ENCODE measurements at regions not wholly inside any gene's neighbourhood (a gene's known extent, or its start where the extent isn't known, plus 50 kb on each side); places are given as distances from the start of the nearest gene placed in this dataset.
"Not testable (repeated sequence)": the region's sequence is repeated elsewhere in the genome, so short reads cannot be mapped to it uniquely, and the experiment has no call there.

DNA sequence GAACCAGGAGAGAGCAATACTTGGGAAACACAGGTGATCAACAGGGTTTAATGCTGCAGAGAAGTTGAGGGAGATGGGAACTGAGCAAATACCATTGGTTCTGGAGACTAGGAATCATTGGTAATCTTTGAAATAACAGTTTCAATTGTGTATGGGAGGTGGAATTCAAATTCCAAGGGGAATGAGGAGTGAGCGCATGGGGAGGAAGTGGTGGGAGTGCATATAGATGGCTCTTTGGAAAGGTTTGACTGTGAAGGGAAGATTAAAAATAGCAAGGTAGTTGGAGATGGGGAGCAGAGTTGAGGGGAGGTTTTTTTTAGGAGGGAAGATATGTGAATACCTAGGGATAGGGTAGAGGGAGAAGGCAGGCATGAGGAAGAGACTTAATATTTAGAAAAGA, 51.1 kb upstream of the ROPN1 start:
- DNase-seq: no peak

DNA sequence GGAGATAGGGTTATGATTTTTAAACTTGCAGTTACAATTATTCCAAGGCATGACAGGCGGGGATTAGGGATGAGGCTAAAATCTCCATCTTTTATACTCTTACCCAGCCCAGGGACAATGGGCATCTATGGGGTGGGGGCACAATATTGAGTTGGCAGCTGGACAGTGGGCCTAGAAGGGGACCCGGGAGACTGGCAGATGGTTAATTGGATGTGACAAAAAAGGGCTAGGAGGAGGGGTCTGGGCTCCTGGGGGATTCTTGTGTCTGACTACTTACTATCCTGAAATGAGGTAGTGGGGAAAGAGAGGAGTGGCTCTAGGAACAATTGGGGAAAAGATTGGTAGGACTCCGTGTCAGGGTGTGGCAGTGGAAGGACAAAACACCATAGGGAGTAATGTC, 53.0 kb upstream of the ROPN1 start:
- no peak for DNase-seq

DNA sequence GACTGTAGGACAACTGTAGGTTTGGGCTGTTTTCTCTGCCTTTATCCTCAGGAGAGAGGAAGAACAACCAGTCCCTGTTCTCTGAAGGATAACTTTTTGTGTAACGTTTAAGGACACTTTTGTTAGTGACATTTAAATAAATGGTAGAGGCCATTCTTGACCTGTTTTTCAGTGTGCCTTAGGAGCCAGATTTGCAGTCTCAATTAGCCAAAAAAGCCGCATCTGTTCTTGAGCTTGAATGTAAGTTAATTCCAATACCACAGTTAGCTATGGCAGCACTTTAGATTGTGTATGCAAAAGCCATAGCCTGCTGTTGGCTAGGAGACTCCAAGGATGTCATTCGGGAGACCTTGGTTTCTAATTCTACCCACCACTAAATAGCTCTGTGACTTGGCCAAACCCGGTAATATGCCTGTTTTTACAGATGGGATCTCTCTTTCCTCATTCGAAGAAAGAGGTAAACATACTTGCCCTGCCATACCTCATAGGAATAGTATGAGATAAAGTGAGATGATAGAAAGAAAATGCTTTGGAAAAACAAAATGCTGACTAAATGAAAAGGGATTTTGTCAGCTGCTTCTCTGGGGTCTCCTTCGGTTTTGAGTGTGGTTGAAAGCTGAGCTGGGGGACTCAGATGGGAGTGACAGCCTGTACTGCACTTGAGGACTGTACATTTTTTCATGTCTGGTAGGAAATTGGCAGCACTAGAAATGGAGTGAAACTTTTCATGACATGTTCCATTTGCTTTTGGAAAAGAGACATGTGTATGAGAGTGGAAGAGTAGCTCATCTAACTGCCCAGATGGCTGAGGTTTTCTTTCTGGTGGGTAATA, 57.3 kb upstream of the ROPN1 start:
- no peak for DNase-seq

DNA sequence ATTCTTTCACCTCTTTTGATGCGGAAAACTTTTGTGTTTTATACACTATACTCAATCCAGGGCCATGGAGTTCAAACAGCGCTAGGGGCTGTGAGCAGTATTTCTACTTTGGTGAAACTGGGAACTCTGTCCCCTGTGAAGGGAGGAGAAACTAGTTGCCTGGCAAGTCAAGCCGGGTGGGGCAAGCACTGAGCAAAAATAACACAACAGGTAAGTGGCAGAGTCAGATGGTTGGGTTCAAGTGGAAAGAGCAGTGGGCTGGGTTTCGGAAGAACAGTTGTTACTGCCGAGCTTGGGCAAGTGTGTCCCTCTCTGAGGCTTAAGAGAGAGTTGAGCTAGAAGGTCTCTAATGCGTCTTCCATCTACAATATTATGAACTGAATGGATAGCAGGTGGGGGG, 59.7 kb upstream of the ROPN1 start:
- DNase-seq: no peak

DNA sequence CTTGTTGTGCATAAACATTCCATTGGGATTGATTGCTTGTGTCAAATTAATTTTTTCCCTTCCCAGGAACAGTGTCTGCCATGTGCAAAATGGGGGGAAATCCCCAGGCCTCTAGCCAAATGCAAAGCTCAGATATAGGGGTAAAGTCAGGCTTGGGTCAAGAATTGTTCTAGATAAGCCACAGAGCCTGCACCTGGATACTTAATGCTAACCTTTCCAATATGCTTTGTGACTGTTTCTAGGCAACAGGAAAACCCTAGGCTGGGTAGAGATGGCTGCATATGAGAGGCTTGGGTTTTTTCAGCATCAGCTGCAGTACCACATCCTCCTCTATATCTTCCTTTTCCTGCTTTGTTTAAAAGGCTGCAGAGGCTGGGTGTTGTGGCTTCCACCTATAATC, 61.9 kb upstream of the ROPN1 start:
- DNase-seq: no peak

DNA sequence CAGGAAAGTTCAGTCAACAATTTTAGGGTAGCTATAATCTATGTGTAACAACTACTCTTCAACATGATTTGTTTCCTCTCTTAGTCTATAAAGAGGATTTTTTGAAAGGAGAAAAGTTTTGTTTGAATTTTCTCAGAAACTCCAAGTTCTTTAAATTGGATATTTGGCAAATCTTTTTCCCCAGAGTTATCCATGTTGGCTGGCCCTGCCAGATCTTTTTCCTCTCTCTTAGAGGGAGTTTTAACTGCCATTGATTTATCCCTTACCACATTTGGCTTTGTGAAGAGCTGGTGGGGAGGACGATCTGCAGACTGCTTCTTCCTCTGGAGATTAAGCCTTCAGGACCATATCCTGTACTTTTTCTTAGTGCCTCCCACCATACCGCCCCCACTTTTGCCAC, 64.9 kb upstream of the ROPN1 start:
- DNase-seq: no peak

DNA sequence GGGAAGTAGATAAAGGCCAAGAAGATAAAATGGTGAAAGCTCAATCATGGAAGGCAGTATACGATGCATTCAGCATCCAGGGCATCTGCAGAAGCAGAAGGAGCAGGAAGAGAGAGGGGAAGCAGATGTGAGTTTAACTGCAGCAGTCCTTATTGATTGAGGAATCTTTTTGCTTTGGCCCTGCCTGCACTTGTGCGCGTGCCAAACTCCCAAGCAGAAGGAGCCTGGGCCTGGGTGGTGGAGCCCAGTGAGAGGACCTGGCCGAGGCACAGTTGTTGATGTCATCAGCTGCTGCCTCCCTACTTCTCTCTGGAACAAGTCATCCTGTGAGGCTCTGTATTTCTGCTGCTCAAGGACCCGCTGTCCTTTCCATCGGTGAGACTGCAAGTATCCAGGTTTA, 65.5 kb upstream of the ROPN1 start:
- no peak for DNase-seq

DNA sequence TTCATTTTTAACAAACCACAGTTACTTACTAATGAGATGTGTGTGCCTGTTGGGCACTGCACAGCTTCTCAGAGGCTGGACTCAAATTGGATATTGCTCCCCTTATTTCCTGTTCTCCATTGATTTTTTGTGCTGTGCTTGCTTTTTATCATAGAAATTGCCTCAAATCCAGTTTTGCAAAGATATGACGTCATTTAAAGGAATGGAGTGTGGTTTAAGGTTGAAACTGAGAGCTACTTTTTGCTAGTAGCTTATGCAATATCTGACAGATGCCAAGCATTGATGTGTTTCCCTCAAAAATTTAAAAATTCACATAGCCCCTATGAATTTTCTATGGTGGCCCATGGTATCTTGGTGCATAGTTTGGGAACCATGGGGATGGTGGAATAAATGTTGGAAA, 67.7 kb upstream of the ROPN1 start:
- no peak for DNase-seq

DNA sequence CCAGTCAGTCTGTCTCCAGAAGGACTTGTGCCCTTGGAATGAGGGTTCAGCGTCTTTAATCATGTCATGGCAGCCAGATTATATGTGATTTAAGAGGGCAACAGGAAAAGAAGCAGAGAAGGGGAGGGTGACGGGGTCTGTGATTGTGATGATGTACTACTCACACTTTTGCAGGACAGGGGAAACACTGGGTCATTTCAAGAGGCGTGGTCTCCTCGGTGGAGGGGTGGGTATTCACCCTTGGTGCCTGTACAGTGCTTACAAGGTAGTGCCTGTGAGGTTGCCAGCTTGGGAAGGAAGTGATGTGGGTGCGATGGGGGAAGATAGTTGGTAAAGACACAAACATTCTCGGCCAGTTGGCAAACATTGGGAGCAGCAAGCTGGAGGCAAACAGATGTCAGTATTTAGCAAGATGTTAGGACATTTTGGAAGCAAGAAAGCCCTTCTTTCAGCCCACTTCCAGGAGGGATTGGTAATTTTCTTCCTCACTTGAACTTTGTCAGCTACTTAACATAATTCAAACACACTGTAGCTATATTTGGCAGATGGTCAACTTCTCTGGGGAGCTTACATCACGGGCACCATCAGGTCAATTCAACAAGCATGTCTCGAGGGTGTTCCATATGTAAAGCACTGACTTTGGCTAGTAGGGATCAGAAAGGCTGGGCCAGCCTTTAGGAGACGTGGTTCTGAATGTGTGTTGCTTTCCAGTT, 71.4 kb upstream of the ROPN1 start:
- DNase-seq: no peak

DNA sequence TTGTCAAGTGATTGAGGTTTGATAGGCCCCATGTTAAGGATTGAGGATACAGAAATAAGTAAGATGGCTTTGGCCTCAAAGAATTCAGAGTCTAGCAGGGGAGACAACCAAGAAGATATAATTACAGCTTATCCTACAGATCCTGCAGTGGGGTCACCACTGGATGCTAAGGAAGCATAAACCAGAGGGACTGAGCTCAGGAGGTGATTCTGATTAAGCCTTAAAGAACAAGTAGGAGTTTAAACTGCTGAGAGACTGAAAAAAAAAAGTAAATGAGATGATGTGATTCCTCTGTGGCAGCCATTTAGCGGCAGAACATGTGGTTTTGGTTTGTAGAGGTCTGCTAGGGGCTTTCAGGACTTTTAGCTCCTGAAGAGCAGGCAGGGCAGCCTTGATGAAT, 72.1 kb upstream of the ROPN1 start:
- DNase-seq: no peak

DNA sequence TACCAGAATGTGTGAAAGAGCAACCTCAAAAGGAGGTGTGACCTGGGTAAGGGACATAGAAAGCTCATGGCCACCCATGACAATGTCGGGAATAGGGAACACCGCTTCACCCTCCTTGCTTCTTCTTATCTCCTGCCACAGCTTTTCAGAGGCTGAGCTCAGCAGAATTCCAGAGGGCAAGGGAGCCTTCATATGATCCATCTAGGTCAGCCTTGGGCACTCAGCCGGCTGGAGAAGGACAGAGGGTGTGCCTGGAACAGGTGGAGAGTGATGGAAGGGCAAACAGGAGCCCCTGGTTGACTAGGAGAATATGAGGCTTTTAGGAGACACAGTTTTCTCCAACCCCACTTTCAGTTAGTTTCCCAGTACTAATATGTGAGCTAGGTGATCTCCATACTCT, 74.6 kb upstream of the ROPN1 start:
- DNase-seq: not testable (repeated sequence)

DNA sequence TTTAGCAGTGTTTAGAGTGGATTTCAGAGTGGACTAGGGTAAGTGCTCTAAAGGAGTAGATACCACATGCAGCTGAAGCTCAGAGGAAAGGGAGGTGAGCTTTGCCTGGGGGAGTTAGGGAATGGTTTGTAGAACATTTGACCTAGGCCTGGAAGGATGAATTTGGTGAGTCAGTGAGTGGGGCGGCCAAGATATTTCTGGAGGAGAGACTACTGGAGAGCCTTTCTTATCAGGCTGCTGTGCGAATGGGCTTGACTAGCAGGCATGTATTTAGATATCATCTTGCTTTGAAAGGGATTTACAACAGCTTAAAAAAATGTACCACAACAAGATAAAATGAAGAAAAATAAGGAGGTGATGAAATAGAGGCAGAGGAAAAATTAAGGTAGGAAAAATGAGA, 77.8 kb upstream of the ROPN1 start:
- DNase-seq: not testable (repeated sequence)

DNA sequence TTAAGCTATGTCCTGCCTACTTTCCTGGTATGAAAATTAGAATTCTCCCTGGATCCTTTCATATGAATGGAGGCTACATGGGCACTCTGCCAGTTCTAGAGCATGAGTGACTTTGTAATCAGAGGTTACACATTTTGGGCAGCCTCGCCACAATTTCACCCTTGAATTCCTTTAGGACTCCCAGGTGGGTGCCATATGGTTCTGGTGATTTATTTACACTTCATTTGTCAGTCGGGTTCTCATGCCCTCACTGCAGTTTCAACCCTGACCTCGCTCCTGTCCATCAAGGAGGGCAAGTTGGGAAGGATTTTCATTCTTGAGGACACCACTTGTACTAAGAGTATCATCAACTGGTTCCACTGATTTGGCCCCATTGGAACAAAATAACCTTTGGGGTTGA, 83.2 kb upstream of the ROPN1 start:
- not testable (repeated sequence) for DNase-seq

DNA sequence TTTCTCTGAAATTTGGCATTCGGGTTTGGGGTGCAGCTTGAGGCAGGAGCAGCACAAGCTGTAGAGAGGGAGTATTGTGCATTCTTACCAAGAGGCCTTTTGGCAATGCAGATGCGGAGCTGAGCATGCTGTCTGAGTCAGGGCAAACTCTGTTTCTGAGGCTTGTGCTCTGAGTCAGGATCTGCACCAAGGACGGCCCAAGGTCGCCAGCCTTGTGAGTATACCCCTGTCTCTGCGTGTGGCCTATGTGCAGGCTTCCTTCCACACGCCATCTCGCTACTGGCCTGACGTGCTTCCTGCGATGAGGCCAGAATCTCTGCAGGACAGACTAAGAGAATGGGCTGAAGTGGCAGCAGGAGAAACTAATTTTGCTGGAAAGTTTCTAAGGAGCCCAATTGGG, 83.8 kb upstream of the ROPN1 start:
- no peak for DNase-seq

DNA sequence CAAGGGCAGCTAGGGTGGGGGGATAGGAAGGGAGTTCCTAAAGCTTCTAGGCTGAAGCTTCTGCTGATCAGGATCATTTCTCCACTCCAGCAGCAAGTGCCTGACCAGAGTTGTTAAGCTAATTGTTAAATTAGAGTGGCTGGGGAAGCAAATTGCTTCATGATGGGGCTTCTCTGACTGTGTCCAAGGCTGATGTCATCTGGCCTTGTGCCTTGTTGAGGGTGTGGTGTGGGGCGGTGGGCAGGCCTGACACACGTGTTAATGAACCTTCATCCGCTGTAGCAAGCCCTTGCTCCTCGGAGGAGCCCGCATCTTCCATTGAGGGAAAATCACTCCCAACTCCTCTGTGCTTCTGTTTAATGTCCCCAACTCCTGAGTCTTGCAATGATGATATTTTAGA, 84.3 kb upstream of the ROPN1 start:
- DNase-seq: no peak

DNA sequence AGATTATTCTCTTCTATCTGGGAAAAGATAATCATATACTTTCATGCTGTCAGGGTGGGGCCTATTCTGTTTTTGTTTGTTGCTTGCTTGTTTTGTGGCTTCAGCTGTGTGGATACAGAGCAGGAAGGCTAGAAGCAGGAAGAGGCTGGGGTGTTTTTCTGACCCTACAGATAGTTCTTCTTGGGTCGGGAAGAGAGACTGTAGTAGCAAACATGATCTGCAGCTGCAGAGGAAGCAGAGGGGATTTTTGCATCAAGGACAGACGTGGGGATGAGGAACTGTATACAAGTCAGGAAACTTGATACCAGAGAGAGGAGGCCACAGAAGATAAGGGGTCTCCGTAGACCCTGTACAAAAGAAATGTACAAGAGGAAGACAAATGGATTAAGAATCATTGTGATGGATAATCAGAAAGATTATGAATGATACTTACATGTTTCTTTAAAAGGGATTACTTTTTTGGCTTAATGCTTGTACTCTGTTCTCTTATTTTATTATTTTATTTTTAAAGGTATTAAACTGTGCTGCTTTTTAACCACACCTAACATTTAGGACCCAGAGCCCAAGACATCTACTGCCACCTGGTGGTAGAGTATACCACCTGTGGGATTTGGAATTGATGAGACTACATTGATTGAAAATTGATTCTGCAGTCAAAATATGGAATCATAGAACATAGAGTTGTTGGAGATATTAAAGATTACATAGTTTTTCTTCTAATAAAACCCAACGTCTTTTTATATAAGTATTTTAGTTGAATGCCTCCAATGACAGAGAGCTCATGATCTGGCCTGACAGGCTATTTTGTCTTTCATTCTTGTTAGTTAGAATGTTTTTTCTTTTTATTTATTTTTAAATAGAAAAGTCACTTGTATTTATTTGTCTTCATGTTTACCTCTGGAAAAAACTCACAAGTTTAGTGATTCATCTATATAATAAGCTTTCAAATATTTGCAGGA, 87.3 kb upstream of the ROPN1 start:
- DNase-seq: peak; percentile 20

DNA sequence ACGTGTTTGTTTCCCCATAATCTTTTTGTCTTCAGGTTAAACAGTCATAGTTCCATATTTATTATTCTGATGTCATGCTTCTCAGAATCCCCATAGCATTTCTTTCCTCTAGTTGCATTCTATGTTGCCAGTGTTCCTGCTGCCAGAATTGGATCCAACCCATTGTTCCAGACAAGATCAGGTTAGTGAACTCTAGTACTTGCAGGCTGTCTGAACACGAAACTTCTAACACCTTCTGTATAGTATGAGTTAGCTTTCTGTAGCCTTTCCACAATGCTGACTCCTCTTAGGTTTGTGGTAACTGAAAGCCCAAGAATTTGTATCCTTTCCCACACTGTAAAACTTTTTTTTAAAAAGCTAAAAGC, 88.0 kb upstream of the ROPN1 start:
- DNase-seq: no peak

DNA sequence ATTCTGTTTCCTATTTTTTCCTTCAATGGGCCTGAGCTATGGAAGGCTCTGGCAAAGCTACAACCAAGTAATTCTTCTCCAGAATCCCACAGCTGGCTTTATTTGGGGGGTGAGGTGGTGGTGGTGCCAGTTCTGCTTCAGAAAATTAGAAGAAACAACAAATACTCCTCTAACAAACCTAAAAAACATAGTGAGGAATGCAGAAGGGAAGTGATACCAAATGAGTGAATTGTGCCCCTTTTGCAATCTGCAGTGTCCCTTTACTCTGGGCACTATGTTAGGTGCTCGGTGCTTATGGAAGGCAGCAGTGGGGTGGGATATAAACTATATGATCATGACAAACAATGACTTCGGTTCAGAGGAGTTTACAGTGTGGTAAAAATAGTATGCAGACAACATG, 90.4 kb upstream of the ROPN1 start:
- DNase-seq: no peak

DNA sequence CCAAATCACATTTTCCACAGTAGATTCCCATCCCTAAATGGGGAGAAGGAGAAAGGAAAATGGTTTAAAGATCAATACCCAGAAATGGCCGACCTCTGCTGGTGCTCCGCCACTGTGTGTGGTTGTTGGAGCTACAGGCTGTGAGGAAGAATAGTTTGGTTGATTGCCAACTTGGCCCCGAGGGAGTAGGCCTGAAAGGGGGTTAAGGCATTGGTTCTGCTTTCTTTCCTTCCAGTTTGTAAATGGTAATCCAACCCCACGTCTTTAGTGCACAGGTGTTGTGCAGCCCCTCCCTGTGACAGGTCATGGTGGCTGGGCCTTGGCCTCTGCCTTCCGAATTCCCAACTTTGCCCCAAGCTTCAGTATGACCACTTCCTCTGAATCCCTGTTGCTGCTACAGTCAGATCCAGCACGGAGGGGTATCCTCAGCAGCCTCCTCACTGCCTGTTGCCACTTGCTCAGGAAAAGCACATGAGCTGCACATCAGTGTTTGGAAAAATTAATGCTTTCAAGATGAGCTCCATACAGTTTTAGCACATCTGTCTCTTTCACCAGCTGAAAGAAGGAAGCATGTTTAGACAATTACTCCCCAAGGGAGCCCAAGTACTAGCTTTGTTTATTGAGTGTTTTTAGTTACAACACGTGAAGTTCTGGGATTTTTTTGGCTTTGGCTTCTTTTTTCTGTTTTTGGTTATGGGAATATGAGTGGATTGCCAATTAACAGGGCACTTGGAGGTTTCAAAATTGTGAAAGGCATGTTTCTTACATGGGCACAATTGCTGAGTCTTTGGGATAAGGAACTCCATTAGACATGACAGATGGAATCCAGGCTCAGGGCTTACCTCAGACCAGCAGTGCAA, 92.3 kb upstream of the ROPN1 start:
- no peak for DNase-seq

DNA sequence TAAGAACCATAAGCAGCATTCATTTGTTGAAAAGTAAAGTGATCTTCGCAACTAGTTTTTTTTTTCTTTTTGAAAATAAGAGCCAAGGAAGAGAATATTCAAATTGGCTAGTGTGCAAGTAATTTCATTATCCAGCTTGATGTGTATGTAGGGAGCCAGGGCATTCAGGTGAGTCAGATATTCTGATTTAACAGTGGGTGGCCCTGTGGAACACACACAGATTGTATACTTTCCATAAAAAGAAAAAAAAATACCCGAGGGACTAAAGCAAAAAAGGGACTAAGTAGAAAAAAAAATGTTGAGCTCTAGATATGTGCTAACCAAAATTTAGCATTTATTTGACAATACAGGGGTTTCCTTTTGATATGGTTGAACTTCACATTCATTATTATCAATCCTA, 96.9 kb upstream of the ROPN1 start:
- no peak for DNase-seq

DNA sequence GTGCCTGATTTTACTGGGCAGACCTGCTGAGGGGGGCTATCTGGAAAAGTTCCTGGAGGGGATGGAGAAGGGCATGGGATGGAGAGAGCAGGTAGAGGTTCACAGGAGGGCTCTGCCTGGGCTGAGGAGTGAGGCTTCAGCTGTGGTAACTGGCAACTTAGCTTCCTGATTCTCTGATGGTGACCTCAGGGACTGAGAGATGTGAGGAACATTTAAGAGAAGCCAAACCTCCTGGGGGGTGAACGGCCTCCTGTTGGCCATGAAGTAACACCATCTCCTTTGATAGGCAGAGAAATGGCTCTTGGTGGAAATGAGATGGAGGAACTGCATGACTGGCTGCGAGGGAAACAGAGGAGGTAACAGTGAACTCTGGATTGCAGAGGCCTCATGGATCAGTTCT, 97.3 kb upstream of the ROPN1 start:
- no peak for DNase-seq

DNA sequence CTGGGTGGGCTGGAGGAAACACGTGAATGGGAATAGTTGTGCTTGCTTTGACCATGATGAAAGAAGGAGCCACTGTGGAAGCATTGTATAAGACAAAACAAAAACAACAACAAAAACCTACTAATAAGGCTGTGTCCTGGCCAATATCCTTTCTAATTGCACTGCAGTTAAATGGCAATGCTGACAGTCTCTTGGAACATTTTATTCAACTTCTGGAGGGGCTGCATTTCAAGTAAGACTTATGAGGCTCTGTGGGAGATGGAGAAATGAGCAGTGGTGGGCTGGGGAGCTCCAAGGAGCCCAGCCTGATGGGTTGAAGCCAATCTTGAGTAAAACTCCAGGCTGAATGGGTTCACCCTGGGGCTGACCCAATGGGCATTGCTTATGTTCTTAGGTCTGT, 99.8 kb upstream of the ROPN1 start:
- DNase-seq: no peak

DNA sequence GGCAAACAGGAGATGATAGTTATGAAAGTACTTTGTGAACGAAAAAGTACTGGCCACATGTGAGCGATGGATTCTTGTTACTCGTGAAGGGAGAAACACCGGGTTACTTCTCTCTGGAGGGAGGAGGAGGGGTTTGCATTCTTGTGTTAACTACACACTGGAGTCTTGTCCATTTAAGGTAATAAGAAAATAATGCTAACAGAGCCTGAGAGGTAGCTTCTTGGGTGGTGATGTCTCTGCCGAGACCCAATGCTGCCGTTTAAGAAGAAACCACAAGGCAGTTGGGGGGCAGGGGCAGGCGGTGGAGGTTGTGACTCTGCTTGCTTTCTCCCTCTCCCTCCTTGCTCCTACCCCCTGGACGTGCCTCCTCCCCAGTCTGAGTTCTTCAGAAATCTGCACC, 100.9 kb upstream of the ROPN1 start:
- DNase-seq: no peak
